ENCODE measurements at regions not wholly inside any gene's neighbourhood (a gene's known extent, or its start where the extent isn't known, plus 50 kb on each side); places are given as distances from the start of the nearest gene placed in this dataset.

DNA sequence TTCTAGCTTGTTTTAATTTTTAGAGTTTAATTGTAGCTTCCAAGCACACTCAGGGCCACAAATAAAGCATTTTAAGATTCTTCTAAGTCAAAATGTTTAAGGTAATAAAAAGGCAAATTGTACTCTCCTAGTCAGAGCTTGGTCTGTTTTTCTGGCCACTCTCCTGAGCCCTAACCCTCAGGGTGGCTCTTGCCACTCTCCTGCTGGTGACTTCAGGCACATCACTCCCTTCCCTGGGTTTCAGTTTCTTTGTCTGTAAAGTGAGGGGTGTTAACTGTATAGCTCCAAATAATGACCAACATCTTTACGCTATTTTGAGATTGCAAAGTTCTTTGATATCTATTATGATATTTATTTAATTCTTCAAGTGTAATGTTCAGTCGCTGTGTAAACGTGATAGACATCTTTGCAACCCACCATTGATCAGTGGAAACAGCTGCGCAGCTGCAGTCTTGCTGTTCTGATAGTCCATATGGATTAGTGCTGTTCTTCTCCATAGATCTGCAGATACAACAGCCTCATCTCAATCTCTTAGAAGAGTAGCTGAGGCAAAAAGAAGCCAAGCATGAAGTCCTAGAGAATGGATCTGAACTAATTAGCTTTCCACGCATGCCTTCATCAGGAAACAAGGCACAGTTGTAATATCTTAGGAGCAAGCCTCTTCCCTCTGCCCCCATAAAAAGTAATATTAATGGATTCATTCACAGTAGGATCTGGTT lies 189.9 kb downstream of the PLPP4 start:
- 86 to 90% (median 88%) methylated on average over 5 of the region's 5 CpGs for WGBS, 5 donors
- Histone ChIP-seq H3K9me3 (no peaks in the 10 kb centered on the region), H3K36me3 (no peaks in the 10 kb centered on the region), H3K27ac (no peak overlapping the region), H3K4me3 (no peak overlapping the region), H3K4me1 (no peaks in the 10 kb centered on the region), H3K27me3 (no peaks in the 10 kb centered on the region)
- no peak for DNase-seq
- no peak for TF ChIP-seq EP300 (IDR thresholded peaks at IDR 0.05)
- intact Hi-C loops (cut with DNase I; ENCODE audit: low total_unique reads) = no loop called here

- WGBS, 5 donors = 69 to 79% (median 71%) methylated on average over 7 of the region's 7 CpGs
- intact Hi-C loops (cut with DNase I; ENCODE audit: low total_unique reads) = no loop called here
Measured at GRCh38 chr10:120650705-120651399, 193.8 kb downstream of the PLPP4 start.

DNA sequence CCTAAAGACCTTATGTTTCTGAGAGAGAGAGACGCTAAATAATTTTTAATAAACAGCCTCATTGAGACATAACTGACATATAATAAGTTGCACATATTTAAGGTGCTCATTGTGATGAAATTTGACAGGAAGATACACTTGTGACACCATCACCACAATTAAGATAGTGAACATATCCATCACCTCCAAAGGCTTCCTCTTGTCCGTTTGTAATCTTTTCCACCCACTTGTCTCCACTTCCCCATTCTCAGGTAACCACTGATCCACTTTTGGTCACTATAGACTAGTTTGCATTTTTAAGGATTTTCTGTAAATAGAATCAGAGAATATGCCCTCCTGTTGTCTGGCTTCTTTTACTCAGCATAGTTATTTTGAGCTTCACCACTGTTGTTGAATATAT lies 195.1 kb upstream of the WDR11 start:
- no peak for DNase-seq
- Histone ChIP-seq H3K9me3 (no peaks in the 10 kb centered on the region), H3K27me3 (no peaks in the 10 kb centered on the region), H3K36me3 (no peaks in the 10 kb centered on the region), H3K4me1 (no peaks in the 10 kb centered on the region), H3K4me3 (no peak overlapping the region), H3K27ac (no peak overlapping the region)
- WGBS, 5 donors = 62 to 91% (median 79%) methylated on average over 2 of the region's 2 CpGs
- TF ChIP-seq POLR2AphosphoS5 (IDR thresholded peaks at IDR 0.05) (no peak), POLR2A (IDR thresholded peaks at IDR 0.05) (no peak), EP300 (IDR thresholded peaks at IDR 0.05) (no peak)
- TF ChIP-seq, protein P1, sequence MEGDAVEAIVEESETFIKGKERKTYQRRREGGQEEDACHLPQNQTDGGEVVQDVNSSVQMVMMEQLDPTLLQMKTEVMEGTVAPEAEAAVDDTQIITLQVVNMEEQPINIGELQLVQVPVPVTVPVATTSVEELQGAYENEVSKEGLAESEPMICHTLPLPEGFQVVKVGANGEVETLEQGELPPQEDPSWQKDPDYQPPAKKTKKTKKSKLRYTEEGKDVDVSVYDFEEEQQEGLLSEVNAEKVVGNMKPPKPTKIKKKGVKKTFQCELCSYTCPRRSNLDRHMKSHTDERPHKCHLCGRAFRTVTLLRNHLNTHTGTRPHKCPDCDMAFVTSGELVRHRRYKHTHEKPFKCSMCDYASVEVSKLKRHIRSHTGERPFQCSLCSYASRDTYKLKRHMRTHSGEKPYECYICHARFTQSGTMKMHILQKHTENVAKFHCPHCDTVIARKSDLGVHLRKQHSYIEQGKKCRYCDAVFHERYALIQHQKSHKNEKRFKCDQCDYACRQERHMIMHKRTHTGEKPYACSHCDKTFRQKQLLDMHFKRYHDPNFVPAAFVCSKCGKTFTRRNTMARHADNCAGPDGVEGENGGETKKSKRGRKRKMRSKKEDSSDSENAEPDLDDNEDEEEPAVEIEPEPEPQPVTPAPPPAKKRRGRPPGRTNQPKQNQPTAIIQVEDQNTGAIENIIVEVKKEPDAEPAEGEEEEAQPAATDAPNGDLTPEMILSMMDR (IDR thresholded peaks at IDR 0.05) = no peak
- intact Hi-C loops (cut with DNase I; ENCODE audit: low total_unique reads) = no loop called here

More at GRCh38 chr10:120650705-120651399, 193.8 kb downstream of the PLPP4 start:
- no peak overlapping the region for H3K4me3 ChIP-seq
- TF ChIP-seq, protein P1 (IDR thresholded peaks at IDR 0.05) = no peak
- TF ChIP-seq EP300 (IDR thresholded peaks at IDR 0.05) = no peak
- TF ChIP-seq POLR2AphosphoS5 (IDR thresholded peaks at IDR 0.05) = no peak
- no peak for TF ChIP-seq POLR2A (IDR thresholded peaks at IDR 0.05)
- no peak for DNase-seq
- H3K36me3 ChIP-seq = no peaks in the 10 kb centered on the region
- H3K27me3 ChIP-seq = no peaks in the 10 kb centered on the region
- no peaks in the 10 kb centered on the region for H3K4me1 ChIP-seq
- no peak overlapping the region for H3K27ac ChIP-seq
- H3K9me3 ChIP-seq = no peaks in the 10 kb centered on the region

DNA sequence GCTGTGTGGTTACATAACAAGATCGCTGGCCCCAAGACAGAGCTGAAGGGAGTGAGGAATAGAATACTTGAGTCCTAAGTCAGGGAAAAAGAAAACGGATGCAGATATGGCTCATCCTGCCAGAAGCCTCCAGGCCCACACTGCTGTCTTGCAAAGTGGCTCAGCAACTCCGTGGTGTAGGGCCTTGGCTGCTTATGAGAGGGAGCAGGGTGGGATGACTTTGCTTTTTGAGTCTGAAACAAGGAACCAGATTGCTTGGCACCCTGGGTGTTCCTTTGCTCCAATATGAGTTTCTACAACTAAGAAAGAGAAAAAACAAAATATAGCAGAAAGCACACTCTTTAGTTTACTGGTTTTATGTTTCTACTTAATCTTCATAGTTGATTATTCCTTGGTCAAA lies 193.8 kb upstream of the WDR11 start:
- intact Hi-C loops (cut with DNase I; ENCODE audit: low total_unique reads) = no loop called here
- no peak for DNase-seq
- no peaks in the 10 kb centered on the region for H3K36me3 ChIP-seq
- WGBS, 5 donors = 37 to 55% (median 43%) methylated on average over 3 of the region's 3 CpGs
- H3K4me1 ChIP-seq = no peaks in the 10 kb centered on the region
- H3K27ac ChIP-seq = no peak overlapping the region
- H3K9me3 ChIP-seq = no peaks in the 10 kb centered on the region
- no peak overlapping the region for H3K4me3 ChIP-seq
- no peaks in the 10 kb centered on the region for H3K27me3 ChIP-seq
- TF ChIP-seq POLR2AphosphoS5 (IDR thresholded peaks at IDR 0.05) = no peak
- TF ChIP-seq, protein P1 (IDR thresholded peaks at IDR 0.05) = no peak
- no peak for TF ChIP-seq POLR2A (IDR thresholded peaks at IDR 0.05)
- TF ChIP-seq EP300 (IDR thresholded peaks at IDR 0.05) = no peak

All from stomach (tissue), 8 donors.